ENCODE measurements at regions not wholly inside any gene's neighbourhood (a gene's known extent, or its start where the extent isn't known, plus 50 kb on each side); places are given as distances from the start of the nearest gene placed in this dataset.
"Not testable (repeated sequence)": the region's sequence is repeated elsewhere in the genome, so short reads cannot be mapped to it uniquely, and the experiment has no call there.

- Mint-ChIP-seq H3K4me3 (no peak overlapping the region), H3K36me3 (ENCODE audit: low read depth) (no peaks in the 10 kb centered on the region), H3K9me3 (no peaks in the 10 kb centered on the region), H3K27ac (no peak overlapping the region), H3K27me3 (peaks cover 3% of the 10 kb centered on the region), H3K4me1 (ENCODE audit: low read depth) (no peaks in the 10 kb centered on the region)
These were observed 227.9 kb upstream of the CHD1 start for GRCh38 chr5:99156688-99157087.

- not testable (repeated sequence) for H3K36me3 Mint-ChIP-seq (ENCODE audit: low read depth); H3K27me3 Mint-ChIP-seq; H3K4me3 Mint-ChIP-seq; H3K4me1 Mint-ChIP-seq (ENCODE audit: low read depth); H3K27ac Mint-ChIP-seq; H3K9me3 Mint-ChIP-seq
These were observed 214.5 kb upstream of the CHD1 start for GRCh38 chr5:99143283-99143795.

GRCh38 chr5:99141534-99142128 lies 212.8 kb upstream of the CHD1 start:
- no peaks in the 10 kb centered on the region for H3K36me3 Mint-ChIP-seq (ENCODE audit: low read depth)
- H3K4me1 Mint-ChIP-seq (ENCODE audit: low read depth): no peaks in the 10 kb centered on the region
- no peak overlapping the region for H3K27ac Mint-ChIP-seq
- H3K4me3 Mint-ChIP-seq: no peak overlapping the region
- peaks cover 4% of the 10 kb centered on the region for H3K27me3 Mint-ChIP-seq
- H3K9me3 Mint-ChIP-seq: peaks cover 3% of the 10 kb centered on the region

- no peak overlapping the region for H3K27ac Mint-ChIP-seq
- H3K4me3 Mint-ChIP-seq: no peak overlapping the region
- no peaks in the 10 kb centered on the region for H3K9me3 Mint-ChIP-seq
- peaks cover 4% of the 10 kb centered on the region for H3K27me3 Mint-ChIP-seq
- H3K4me1 Mint-ChIP-seq (ENCODE audit: low read depth): no peaks in the 10 kb centered on the region
- no peaks in the 10 kb centered on the region for H3K36me3 Mint-ChIP-seq (ENCODE audit: low read depth)
These were observed 210.1 kb upstream of the CHD1 start for GRCh38 chr5:99138911-99139310.

DNA sequence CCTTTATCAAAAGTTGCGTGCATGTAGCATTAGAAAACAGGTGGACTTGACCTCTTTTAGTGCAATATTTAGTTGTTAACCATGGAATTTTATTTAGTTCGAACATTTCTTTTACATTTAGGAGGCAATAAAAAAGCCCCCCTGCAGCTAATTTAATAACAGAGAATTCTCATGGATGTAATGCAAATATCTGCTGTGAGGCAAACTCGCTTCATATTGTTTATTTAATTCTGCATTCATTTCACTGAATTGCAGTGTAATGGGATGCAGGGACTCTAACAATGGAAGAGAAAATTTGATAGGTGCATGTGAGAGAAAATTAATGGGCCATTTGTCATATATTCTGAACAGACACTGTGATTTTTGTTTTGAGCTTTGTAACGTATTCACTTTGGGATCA lies 205.1 kb upstream of the CHD1 start:
- Mint-ChIP-seq H3K27me3 (peaks cover 4% of the 10 kb centered on the region), H3K9me3 (no peaks in the 10 kb centered on the region), H3K4me3 (no peak overlapping the region), H3K27ac (no peak overlapping the region), H3K4me1 (ENCODE audit: low read depth) (no peaks in the 10 kb centered on the region), H3K36me3 (ENCODE audit: low read depth) (no peaks in the 10 kb centered on the region)

DNA sequence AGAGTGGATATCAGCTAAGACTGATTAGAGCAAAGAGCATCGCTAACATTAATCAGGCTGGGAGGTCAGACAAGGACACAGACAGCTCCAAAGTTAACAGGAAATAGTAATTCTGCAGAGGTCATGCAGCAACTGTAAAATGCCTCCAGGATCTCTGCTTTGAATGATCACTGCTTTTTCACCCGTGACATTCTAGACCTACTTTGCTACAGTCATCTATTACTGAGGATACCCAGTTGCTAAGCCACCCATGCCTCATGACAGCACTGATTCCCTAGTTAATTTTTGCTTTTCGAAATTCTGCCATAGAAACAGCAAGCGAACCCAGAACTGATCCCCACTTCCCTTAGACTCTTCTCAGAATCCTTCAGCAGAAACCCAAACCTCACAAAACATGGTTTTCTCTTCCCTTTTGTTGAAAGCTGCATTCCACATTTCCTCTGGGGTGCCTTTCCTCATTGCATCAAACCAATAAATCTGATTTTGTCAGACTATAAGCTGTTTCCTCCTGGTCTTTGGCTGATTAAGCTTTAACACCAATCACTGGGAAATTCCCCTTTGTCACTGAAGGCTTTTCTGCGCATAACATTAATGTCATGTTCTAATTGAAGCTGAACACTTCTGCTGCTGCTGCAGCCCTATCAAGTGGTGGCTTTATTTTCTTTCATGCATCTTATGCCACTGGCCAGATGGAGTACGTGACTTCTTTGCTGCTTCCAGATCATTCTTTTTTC lies 201.1 kb upstream of the CHD1 start:
- H3K4me3 Mint-ChIP-seq: no peak overlapping the region
- no peaks in the 10 kb centered on the region for H3K9me3 Mint-ChIP-seq

DNA sequence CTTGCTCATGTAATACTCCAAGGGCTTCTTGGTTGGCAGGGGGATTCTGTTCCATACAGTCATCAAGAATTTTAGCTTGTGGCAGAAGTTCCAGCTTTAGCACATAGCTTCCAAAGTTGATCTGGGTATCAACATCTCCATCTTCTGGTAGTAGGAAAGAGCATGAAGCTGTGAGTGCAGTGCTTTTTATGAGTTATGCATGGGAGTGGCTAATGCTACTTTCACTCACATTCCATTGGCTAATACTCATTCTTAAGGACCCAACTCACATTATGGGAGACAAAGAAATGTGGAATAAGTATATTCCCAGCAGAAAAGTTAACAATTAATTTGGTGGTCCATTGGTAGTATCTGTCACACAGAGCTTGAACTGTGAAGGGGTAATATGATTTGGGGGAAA lies 194.2 kb upstream of the CHD1 start:
- no peaks in the 10 kb centered on the region for H3K36me3 Mint-ChIP-seq (ENCODE audit: low read depth)
- no peak overlapping the region for H3K27ac Mint-ChIP-seq
- no peaks in the 10 kb centered on the region for H3K4me1 Mint-ChIP-seq (ENCODE audit: low read depth)
- H3K27me3 Mint-ChIP-seq: peaks cover 7% of the 10 kb centered on the region
- no peak overlapping the region for H3K4me3 Mint-ChIP-seq
- H3K9me3 Mint-ChIP-seq: no peaks in the 10 kb centered on the region

More for the DNA sequence above, 201.1 kb upstream of the CHD1 start:
- no peaks in the 10 kb centered on the region for H3K36me3 Mint-ChIP-seq (ENCODE audit: low read depth)
- no peaks in the 10 kb centered on the region for H3K4me1 Mint-ChIP-seq (ENCODE audit: low read depth)
- peaks cover 3% of the 10 kb centered on the region for H3K27me3 Mint-ChIP-seq
- H3K27ac Mint-ChIP-seq: no peak overlapping the region

- Mint-ChIP-seq H3K9me3 (no peaks in the 10 kb centered on the region), H3K4me3 (no peak overlapping the region), H3K27ac (no peak overlapping the region)
These were observed 190.5 kb upstream of the CHD1 start for GRCh38 chr5:99119326-99119725.

GRCh38 chr5:99116526-99116925 lies 187.7 kb upstream of the CHD1 start:
- Mint-ChIP-seq H3K27me3 (peaks cover 13% of the 10 kb centered on the region), H3K36me3 (ENCODE audit: low read depth) (no peaks in the 10 kb centered on the region), H3K4me3 (no peak overlapping the region), H3K27ac (no peak overlapping the region), H3K4me1 (ENCODE audit: low read depth) (no peaks in the 10 kb centered on the region), H3K9me3 (no peaks in the 10 kb centered on the region)

More at GRCh38 chr5:99119326-99119725, 190.5 kb upstream of the CHD1 start:
- peaks cover 8% of the 10 kb centered on the region for H3K27me3 Mint-ChIP-seq
- H3K4me1 Mint-ChIP-seq (ENCODE audit: low read depth): no peaks in the 10 kb centered on the region
- no peaks in the 10 kb centered on the region for H3K36me3 Mint-ChIP-seq (ENCODE audit: low read depth)

DNA sequence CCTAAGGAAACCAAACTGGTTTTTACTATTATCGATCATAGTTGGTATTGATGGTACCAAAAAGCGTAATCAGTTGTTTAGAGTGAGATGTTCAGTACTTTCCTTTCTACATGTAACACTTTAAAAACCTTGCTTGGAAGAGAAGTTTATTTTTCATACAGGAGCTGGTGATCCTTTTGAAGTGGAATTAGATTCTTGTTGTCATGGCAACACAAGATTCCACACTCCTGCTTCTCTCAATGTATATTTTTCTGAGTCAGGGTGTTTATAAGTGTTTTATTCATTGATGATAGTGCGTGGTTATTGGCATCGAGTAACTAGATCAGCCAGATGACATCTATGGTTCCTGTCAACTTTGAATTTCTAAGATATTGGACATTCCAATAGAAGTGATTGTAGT lies 181.1 kb upstream of the CHD1 start:
- Mint-ChIP-seq H3K9me3 (no peaks in the 10 kb centered on the region), H3K4me1 (ENCODE audit: low read depth) (no peaks in the 10 kb centered on the region), H3K27me3 (peaks cover 8% of the 10 kb centered on the region), H3K36me3 (ENCODE audit: low read depth) (no peaks in the 10 kb centered on the region), H3K4me3 (no peak overlapping the region), H3K27ac (no peak overlapping the region)

GRCh38 chr5:99105216-99105615 lies 176.4 kb upstream of the CHD1 start:
- H3K4me3 Mint-ChIP-seq: no peak overlapping the region
- H3K4me1 Mint-ChIP-seq (ENCODE audit: low read depth): no peaks in the 10 kb centered on the region
- no peak overlapping the region for H3K27ac Mint-ChIP-seq
- H3K27me3 Mint-ChIP-seq: no peaks in the 10 kb centered on the region
- no peaks in the 10 kb centered on the region for H3K36me3 Mint-ChIP-seq (ENCODE audit: low read depth)
- H3K9me3 Mint-ChIP-seq: no peaks in the 10 kb centered on the region

- no peaks in the 10 kb centered on the region for H3K27me3 Mint-ChIP-seq
- no peak overlapping the region for H3K27ac Mint-ChIP-seq
- no peaks in the 10 kb centered on the region for H3K4me1 Mint-ChIP-seq (ENCODE audit: low read depth)
- no peak overlapping the region for H3K4me3 Mint-ChIP-seq
- no peaks in the 10 kb centered on the region for H3K9me3 Mint-ChIP-seq
- no peaks in the 10 kb centered on the region for H3K36me3 Mint-ChIP-seq (ENCODE audit: low read depth)
These were observed 175.8 kb upstream of the CHD1 start for GRCh38 chr5:99104538-99105132.

DNA sequence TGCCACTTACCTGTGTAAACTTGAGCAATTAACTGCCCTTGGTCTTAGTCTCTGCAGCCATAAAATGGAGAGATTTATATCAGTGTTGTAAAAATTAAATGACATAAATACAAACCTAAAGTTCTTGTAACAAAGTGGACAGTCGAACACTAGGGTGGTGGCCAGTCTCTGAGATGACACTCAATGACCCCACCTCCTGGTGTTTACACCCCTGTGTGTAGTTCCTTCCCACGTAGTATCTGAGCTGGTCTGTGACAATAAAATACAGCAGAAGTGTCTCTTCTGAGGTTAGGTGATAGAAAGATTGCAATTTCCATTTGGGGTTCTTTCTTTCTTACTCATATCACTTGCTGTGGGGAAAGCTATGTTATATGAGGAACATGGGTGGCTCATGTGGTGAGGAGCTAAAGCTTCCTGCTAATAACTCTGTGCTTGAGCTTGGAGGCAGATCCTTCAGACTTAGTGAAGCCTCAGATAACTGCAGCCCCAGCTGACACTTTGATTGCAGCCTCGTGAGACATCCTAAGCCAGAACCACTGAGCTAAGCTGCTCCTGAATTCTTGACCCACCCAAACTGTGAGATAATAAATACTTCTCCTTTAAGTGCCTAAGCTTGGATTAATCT lies 173.4 kb upstream of the CHD1 start:
- Mint-ChIP-seq H3K27me3 (peaks cover 5% of the 10 kb centered on the region), H3K4me3 (no peak overlapping the region), H3K9me3 (no peaks in the 10 kb centered on the region), H3K4me1 (ENCODE audit: low read depth) (no peaks in the 10 kb centered on the region), H3K36me3 (ENCODE audit: low read depth) (no peaks in the 10 kb centered on the region), H3K27ac (no peak overlapping the region)

DNA sequence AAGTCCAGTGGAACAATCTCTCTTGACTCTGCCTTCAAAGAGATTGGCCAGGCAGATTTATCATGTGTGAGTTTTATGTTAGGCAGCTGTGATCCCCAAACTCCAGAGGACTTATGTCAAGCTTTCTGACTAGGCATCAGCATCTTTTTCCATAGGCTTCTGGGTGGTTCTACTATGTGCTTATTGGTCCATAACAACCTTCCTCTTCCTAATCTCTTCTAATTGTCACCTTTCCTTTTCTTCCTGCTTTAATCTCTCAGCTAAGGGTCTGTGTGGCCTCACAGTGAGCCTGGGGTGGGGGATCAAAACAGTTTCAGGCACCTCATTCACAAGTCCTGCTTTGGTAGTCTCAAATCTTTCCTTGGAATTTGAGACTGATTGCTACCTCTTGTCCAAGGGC lies 170.9 kb upstream of the CHD1 start:
- no peaks in the 10 kb centered on the region for H3K4me1 Mint-ChIP-seq (ENCODE audit: low read depth)

More for the DNA sequence above, 170.9 kb upstream of the CHD1 start:
- Mint-ChIP-seq H3K4me3 (no peak overlapping the region), H3K9me3 (no peaks in the 10 kb centered on the region), H3K27ac (no peak overlapping the region), H3K36me3 (ENCODE audit: low read depth) (no peaks in the 10 kb centered on the region), H3K27me3 (peaks cover 5% of the 10 kb centered on the region)

Data from stimulated activated naive CD8-positive, alpha-beta T cell treated with anti-CD3 and anti-CD28 coated beads, Interleukin-15, Interleukin-2, amounts not matched to agents 100 ng/mL and 50 ng/mL, for 24 hours (primary cell).